PFSK-1 (cell line): ENCODE measurements at regions not wholly inside any gene's neighbourhood (a gene's known extent, or its start where the extent isn't known, plus 50 kb on each side); places are given as distances from the start of the nearest gene placed in this dataset.
A peak's percentile ranks its signal among the peaks of the same experiment; 100 is the strongest.

Source experiments
- FOXP2 ChIP-seq: optimal IDR thresholded peaks from 2 replicates; pipeline ENCODE3; 2011; ENCODE audit warnings: borderline replicate concordance, control low read depth, inconsistent platforms; ENCODE audit not compliant: insufficient read depth; ENCODE audit errors: extremely low read length, extremely low read depth
- POLR2AphosphoS5 ChIP-seq: IDR thresholded peaks from 2 replicates; pipeline ENCODE4 v1.6.1; 2012; ENCODE audit warnings: low read depth, mild to moderate bottlenecking, control low read depth, low read length, moderate library complexity
- REST ChIP-seq, 2 experiments: IDR thresholded peaks; 2 replicates each; pipeline versions ENCODE4 v1.6.1 to v1.8.0; 2011 to 2012; ENCODE audit warnings: low read depth in 2 of 2, low read length in 2 of 2, control low read depth in 1 of 2, inconsistent platforms in 1 of 2, mild to moderate bottlenecking in 1 of 2, moderate library complexity in 1 of 2; ENCODE audit not compliant: insufficient read depth in 1 of 2
- SIN3A ChIP-seq: IDR thresholded peaks from 2 replicates; pipeline ENCODE4 v1.6.1; 2012; ENCODE audit warnings: mild to moderate bottlenecking, low read length, moderate library complexity, borderline replicate concordance; ENCODE audit not compliant: insufficient read depth
- TAF1 ChIP-seq: IDR thresholded peaks from 2 replicates; pipeline ENCODE4 v1.6.1; 2012; ENCODE audit warnings: low read length, control low read depth, borderline replicate concordance; ENCODE audit not compliant: insufficient read depth

DNA sequence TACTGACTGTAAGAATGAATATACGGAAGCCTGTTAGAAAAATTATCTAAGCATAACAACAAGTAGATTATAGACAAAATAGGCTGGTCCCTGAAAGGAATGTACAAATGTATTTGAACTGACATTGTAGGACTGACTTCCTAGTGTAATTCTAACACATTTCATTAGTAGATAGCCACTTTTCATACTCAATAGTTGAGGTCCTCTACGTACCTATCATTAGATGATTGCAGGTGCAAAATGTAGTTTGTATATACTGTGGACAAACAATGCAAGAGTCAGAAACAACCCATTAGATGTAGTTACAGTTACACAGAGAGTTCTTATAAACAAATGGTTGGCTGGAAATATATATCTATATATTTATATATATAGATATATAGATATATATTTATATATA lies 402.3 kb upstream of the SLITRK6 start:
- TF ChIP-seq SIN3A (no peak), POLR2AphosphoS5 (no peak), TAF1 (no peak), FOXP2 (no peak), REST (IDR thresholded peaks at IDR 0.05; ENCODE audit: insufficient read depth in 1 of 2, low read depth in 2 of 2, low read length in 2 of 2) (no peak)

DNA sequence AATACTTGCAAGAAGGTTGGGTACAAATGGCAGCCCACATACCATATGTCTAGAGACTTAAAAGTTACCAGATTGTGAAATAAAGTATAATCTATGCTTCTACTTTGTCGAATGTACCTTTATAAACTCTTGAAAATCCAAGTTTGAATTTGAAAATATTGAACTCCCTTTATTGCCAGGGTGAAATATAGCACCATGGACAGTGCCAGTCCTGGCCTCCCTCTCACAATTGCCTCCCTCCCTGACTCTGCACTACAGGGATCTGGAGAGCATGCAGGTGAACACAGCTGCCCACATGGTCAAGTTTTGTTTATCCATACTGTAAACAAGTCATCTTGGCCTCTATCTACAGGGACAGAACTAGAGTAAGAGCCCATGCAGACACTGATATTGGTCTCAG lies 394.1 kb upstream of the SLITRK6 start:
- TF ChIP-seq REST (IDR thresholded peaks at IDR 0.05; ENCODE audit: insufficient read depth in 1 of 2, low read depth in 2 of 2, low read length in 2 of 2) (peak; percentile 76 to 92), SIN3A (no peak)

DNA sequence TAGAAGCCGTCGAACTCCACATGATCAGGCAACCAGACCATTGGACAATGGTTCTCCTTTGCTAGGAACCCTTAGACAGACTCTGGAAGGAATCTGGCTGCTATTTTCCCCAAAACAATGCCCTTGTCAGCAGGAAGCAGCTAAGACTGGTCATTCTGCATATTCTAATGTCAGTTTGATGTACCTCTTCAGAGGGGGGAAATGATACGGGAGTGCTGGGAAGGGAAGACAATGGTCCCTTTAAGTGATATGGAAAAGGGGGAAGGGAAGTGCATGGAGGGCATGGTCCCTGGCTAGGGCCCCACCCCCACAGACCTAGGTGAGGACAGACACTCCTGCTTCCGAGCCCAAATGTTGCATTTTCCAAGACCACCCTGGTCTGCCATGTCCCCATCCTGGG lies 389.0 kb upstream of the SLITRK6 start:
- TF ChIP-seq FOXP2 (no peak), SIN3A (no peak), TAF1 (no peak), REST (IDR thresholded peaks at IDR 0.05; ENCODE audit: insufficient read depth in 1 of 2, low read depth in 2 of 2, low read length in 2 of 2) (no peak), POLR2AphosphoS5 (no peak)

GRCh38 chr13:86185636-86186035 lies 386.4 kb upstream of the SLITRK6 start:
- TF ChIP-seq TAF1 = no peak
- TF ChIP-seq SIN3A = no peak
- TF ChIP-seq POLR2AphosphoS5 = no peak
- TF ChIP-seq REST (IDR thresholded peaks at IDR 0.05; ENCODE audit: insufficient read depth in 1 of 2, low read depth in 2 of 2, low read length in 2 of 2) = no peak

DNA sequence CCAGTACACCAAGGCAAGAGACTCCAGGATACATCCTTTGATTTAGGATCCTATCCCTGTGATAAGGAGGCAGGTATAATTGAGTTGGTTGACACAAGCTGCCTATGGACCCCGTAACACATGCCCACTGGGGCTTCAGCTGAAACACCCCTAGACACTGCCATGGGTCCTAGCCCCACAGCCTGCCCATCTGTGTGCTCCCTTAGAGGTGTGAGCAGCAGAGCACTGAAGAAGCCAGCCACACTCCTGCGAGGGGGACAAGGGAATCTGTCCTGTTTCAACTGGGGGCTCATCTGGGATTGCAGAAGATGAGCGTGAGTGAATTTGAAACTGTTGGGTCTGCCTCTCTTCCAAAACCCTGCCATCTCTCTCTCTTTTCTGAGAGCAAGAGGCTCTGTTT lies 385.9 kb upstream of the SLITRK6 start:
- TF ChIP-seq REST (IDR thresholded peaks at IDR 0.05; ENCODE audit: insufficient read depth in 1 of 2, low read depth in 2 of 2, low read length in 2 of 2) = no peak
- no peak for TF ChIP-seq POLR2AphosphoS5
- TF ChIP-seq TAF1 = no peak
- TF ChIP-seq FOXP2 = no peak
- no peak for TF ChIP-seq SIN3A
